PC-9 (cell line): ENCODE measurements at regions not wholly inside any gene's neighbourhood (a gene's known extent, or its start where the extent isn't known, plus 50 kb on each side); places are given as distances from the start of the nearest gene placed in this dataset.
"Not testable (repeated sequence)": the region's sequence is repeated elsewhere in the genome, so short reads cannot be mapped to it uniquely, and the experiment has no call there.

ENCODE experiments used
- BruUV-seq: library from RNA; stranded (reverse); fragments of 400-500 nt; replicated peaks from 2 replicates; lab custom pipeline; 2021; lab: Mats Ljungman, UMichigan
- CTCF ChIA-PET: fragments of 300-600 bp; sonication (Branson Sonifier 250); formaldehyde crosslinking; loops from one replicate; lab custom pipeline; 2022; ENCODE audit warnings: antibody characterized with exemption; lab: Charles Lee
- POLR2A ChIA-PET: fragments of 300-600 bp; sonication (Branson Sonifier 250); formaldehyde crosslinking; loops from one replicate; lab custom pipeline; 2022; ENCODE audit warnings: antibody characterized with exemption; ENCODE audit not compliant: unreplicated experiment; lab: Charles Lee
- DNase-seq, 2 experiments: peaks; one replicate each; pipeline versions ENCODE4 v3.0.0 to v3.0.0-alpha.2; 2015 to 2022; ENCODE audit warnings: mixed read lengths in 1 of 2
- H2AFZ ChIP-seq: fragments of 200-600 bp; sonication (generic); 2 replicates; pipeline ENCODE4 v1.8.1; 2017; ENCODE audit warnings: antibody characterized with exemption
- H3F3A ChIP-seq: fragments of 200-600 bp; sonication (generic); 2 replicates; pipeline ENCODE4 v1.8.1; 2017; ENCODE audit warnings: antibody characterized with exemption, mild to moderate bottlenecking, low read depth; ENCODE audit not compliant: insufficient read depth
- H3K27ac ChIP-seq: fragments of 200-600 bp; sonication (generic); 2 replicates; pipeline ENCODE4 v1.6.1; 2016; ENCODE audit warnings: mixed run types
- H3K27me3 ChIP-seq: fragments of 200-600 bp; sonication (generic); 2 replicates; pipeline ENCODE4 v1.6.1; 2016; ENCODE audit warnings: low read depth, mixed run types; ENCODE audit not compliant: insufficient read depth
- H3K36me3 ChIP-seq: fragments of 200-600 bp; sonication (generic); 2 replicates; pipeline ENCODE4 v1.6.1; 2016; ENCODE audit warnings: low read depth, mixed run types
- H3K4me1 ChIP-seq: fragments of 200-600 bp; sonication (generic); replicated peaks from 2 replicates; pipeline ENCODE4 v1.6.1; 2016; ENCODE audit warnings: mixed run types; ENCODE audit not compliant: insufficient read depth
- H3K4me2 ChIP-seq: fragments of 200-600 bp; sonication (generic); 2 replicates; pipeline ENCODE4 v1.6.1; 2017; ENCODE audit warnings: mixed run types
- H3K4me3 ChIP-seq: fragments of 200-600 bp; sonication (generic); 2 replicates; pipeline ENCODE4 v1.6.1; 2016; ENCODE audit warnings: mixed run types
- H3K79me2 ChIP-seq: fragments of 200-600 bp; sonication (generic); 2 replicates; pipeline ENCODE4 v1.6.1; 2017; ENCODE audit warnings: low read depth, mixed run types
- H3K9me2 ChIP-seq: fragments of 200-600 bp; sonication (generic); 2 replicates; pipeline ENCODE4 v1.8.1; 2017; ENCODE audit warnings: mild to moderate bottlenecking; ENCODE audit not compliant: insufficient read depth
- H3K9me3 ChIP-seq: fragments of 200-600 bp; sonication (generic); 2 replicates; pipeline ENCODE4 v1.8.1; 2016; ENCODE audit warnings: low read depth; ENCODE audit not compliant: insufficient read depth
- H4K20me1 ChIP-seq: fragments of 200-600 bp; sonication (generic); 2 replicates; pipeline ENCODE4 v1.8.1; 2017; ENCODE audit not compliant: insufficient read depth
- CTCF ChIP-seq: fragments of 200-600 bp; sonication (generic); conservative IDR thresholded peaks from 2 replicates; pipeline ENCODE4 v1.6.1; 2017; ENCODE audit warnings: mixed run types, antibody characterized with exemption, mild to moderate bottlenecking, moderate library complexity
- EZH2 ChIP-seq: fragments of 200-600 bp; sonication (generic); IDR thresholded peaks from 2 replicates; pipeline ENCODE4 v1.8.0; 2017; ENCODE audit warnings: antibody characterized with exemption, low read depth
- intact Hi-C: fragments of 100-400 bp; cut with micrococcal nuclease; formaldehyde crosslinking; loops from one replicate; pipeline ENCODE4 v1.10.0; 2022; ENCODE audit not compliant: unreplicated experiment

- DNase-seq, result no peak
- no peaks in the 10 kb centered on the region for H3K36me3 ChIP-seq
- POLR2A ChIA-PET, result interaction anchor here (0.7 kb wide), 1 partner anchor 89 kb away, joined by 7 read pairs; no protein-coding TSS in a partner anchor
- intact Hi-C loops, result no loop called here
- H3K79me2 ChIP-seq, result no peaks in the 10 kb centered on the region
- H3K4me3 ChIP-seq, result no peak overlapping the region
- no TSS peak for BruUV-seq
- no peaks in the 10 kb centered on the region for H3K9me3 ChIP-seq
- H3K27ac ChIP-seq, result no peak overlapping the region
- H3K4me2 ChIP-seq, result no peak overlapping the region
- 0 out of 2 replicates have a peak, but pooled peaks cover 2% of the 10 kb centered on the region for H3F3A ChIP-seq
- H4K20me1 ChIP-seq, result no peaks in the 10 kb centered on the region; the same call in 1 of the 2 replicates
- no peaks in the 10 kb centered on the region for H3K9me2 ChIP-seq
- no peak overlapping the region for H2AFZ ChIP-seq
- TF ChIP-seq CTCF, result no peak
- no peak for TF ChIP-seq EZH2
- no peaks in the 10 kb centered on the region for H3K27me3 ChIP-seq
- no peaks in the 10 kb centered on the region for H3K4me1 ChIP-seq
- CTCF ChIA-PET, result interaction anchor here (0.6 kb wide), 1 partner anchor 124 kb away, joined by 5 read pairs; no protein-coding TSS in a partner anchor
Observed at GRCh38 chr15:92788196-92788595, 111.9 kb upstream of the CHD2 start.

GRCh38 chr15:92788793-92789192 lies 111.3 kb upstream of the CHD2 start:
- DNase-seq, H3F3A ChIP-seq, H3K27me3 ChIP-seq, H3K27ac ChIP-seq, H2AFZ ChIP-seq, H3K9me2 ChIP-seq, H3K36me3 ChIP-seq, H3K9me3 ChIP-seq, H3K4me3 ChIP-seq, H3K4me2 ChIP-seq, CTCF ChIA-PET, H3K79me2 ChIP-seq, intact Hi-C loops, BruUV-seq, H4K20me1 ChIP-seq, H3K4me1 ChIP-seq: not testable (repeated sequence)
- POLR2A ChIA-PET, result interaction anchor here (0.7 kb wide), 1 partner anchor 88 kb away, joined by 7 read pairs; no protein-coding TSS in a partner anchor

GRCh38 chr15:92796161-92796611 lies 103.9 kb upstream of the CHD2 start:
- DNase-seq, result no peak
- H4K20me1 ChIP-seq, result no peaks in the 10 kb centered on the region
- intact Hi-C loops, result loop anchor here (10.0 kb wide), 1 partner anchor 219 kb away; no protein-coding TSS in a partner anchor
- no peak for TF ChIP-seq EZH2
- TF ChIP-seq CTCF, result no peak
- H3K4me3 ChIP-seq, result no peak overlapping the region
- H3F3A ChIP-seq, result peaks cover 11% of the 10 kb centered on the region; the same call in 1 of the 2 replicates
- H3K36me3 ChIP-seq, result no peaks in the 10 kb centered on the region
- no peaks in the 10 kb centered on the region for H3K9me2 ChIP-seq
- H3K4me2 ChIP-seq, result no peak overlapping the region
- H3K27me3 ChIP-seq, result no peaks in the 10 kb centered on the region
- no TSS peak for BruUV-seq
- POLR2A ChIA-PET, result no interaction called here
- no peaks in the 10 kb centered on the region for H3K9me3 ChIP-seq
- CTCF ChIA-PET, result no interaction called here
- no peaks in the 10 kb centered on the region for H3K79me2 ChIP-seq
- H2AFZ ChIP-seq, result no peak overlapping the region
- peaks cover 12% of the 10 kb centered on the region; the same call in 1 of the 2 replicates for H3K4me1 ChIP-seq
- no peak overlapping the region for H3K27ac ChIP-seq
